HUES48 (cell line): ENCODE measurements at regions not wholly inside any gene's neighbourhood (a gene's known extent, or its start where the extent isn't known, plus 50 kb on each side); places are given as distances from the start of the nearest gene placed in this dataset.
"Not testable (repeated sequence)": the region's sequence is repeated elsewhere in the genome, so short reads cannot be mapped to it uniquely, and the experiment has no call there.

Experiments
- H3K27ac ChIP-seq: one replicate; pipeline ENCODE4 v1.7.0; 2013; ENCODE audit warnings: low read depth, low read length, inconsistent platforms
- H3K27me3 ChIP-seq: 2 replicates; pipeline ENCODE4 v1.6.1; 2013; ENCODE audit warnings: mild to moderate bottlenecking, low read length; ENCODE audit not compliant: control insufficient read depth, insufficient read depth
- H3K36me3 ChIP-seq: 2 replicates; pipeline ENCODE4 v1.6.1; 2013; ENCODE audit warnings: low read length; ENCODE audit not compliant: control insufficient read depth, insufficient read depth
- H3K4me1 ChIP-seq: 2 replicates; pipeline ENCODE4 v1.6.1; 2013; ENCODE audit warnings: mild to moderate bottlenecking, low read length; ENCODE audit not compliant: control insufficient read depth, insufficient read depth
- H3K4me3 ChIP-seq: 2 replicates; pipeline ENCODE4 v1.5.1; 2013; ENCODE audit warnings: mild to moderate bottlenecking, low read depth, low read length
- H3K9ac ChIP-seq: 2 replicates; pipeline ENCODE4 v1.6.1; 2013; ENCODE audit warnings: mild to moderate bottlenecking, low read depth, low read length, moderate library complexity
- H3K9me3 ChIP-seq: 2 replicates; pipeline ENCODE4 v1.6.1; 2013; ENCODE audit warnings: low read length; ENCODE audit not compliant: control insufficient read depth, insufficient read depth

DNA sequence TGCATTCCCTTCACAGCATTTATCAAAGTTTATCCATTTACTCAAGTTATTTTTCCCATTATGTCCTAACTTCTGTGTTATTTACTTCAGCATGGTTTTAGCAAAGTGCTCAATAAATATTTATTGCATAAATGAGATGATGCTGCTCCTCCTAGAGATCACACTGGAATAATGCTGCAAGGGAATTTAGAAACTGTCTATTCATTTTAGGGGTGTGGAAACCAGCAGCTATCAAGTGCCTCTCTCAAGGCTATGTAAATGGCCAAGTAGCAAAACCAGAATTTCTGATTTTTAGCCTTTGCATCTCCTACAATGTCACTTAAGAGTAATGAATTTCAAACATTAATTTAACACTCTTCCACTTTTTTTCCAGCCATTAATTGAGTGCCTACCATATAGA, 316.2 kb downstream of the COL12A1 start:
- Histone ChIP-seq H3K9ac (no peak overlapping the region), H3K27me3 (no peaks in the 10 kb centered on the region), H3K4me1 (no peaks in the 10 kb centered on the region), H3K36me3 (no peaks in the 10 kb centered on the region), H3K4me3 (no peak overlapping the region), H3K27ac (no peak overlapping the region), H3K9me3 (no peaks in the 10 kb centered on the region)

DNA sequence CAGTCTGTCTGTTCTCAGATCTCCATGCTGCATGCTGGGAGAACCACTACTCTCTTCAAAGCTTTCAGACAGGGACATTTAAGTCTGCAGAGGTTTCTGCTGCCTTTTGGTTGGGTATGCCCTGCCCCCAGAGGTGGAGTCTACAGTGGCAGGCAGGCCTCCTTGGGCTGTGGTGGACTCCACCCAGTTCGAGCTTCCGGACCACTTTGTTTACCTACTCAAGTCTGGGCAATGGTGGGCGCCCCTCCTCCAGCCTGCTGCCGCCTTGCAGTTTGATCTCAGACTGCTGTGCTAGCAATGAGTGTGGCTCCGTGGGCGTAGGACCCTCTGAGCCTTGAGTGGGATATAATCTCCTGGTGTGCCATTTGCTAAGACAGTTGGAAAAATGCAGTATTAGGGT, 317.1 kb downstream of the COL12A1 start:
- H3K9me3 ChIP-seq = not testable (repeated sequence)

DNA sequence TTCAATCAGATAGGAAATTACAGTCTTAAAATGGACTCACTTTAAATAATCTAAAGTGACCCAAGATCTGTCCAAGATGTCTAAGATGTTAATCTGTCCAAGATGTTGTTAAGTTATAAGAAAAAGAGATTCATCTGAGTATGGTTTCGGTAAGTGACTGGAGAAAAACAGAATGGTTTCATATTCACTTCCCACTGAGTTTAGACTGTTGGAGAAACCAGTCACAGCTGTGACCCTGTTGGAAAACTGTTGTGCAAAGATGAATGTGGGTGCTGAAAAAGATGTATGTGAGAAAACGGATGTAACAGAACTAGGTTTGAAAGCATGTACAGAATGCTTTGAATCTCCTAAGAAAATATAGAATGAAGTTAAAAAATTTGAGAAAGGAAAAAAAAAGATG, 325.9 kb downstream of the COL12A1 start:
- Histone ChIP-seq H3K27ac (no peak overlapping the region), H3K36me3 (no peaks in the 10 kb centered on the region), H3K9me3 (no peaks in the 10 kb centered on the region), H3K4me1 (no peaks in the 10 kb centered on the region), H3K9ac (no peak overlapping the region), H3K27me3 (no peaks in the 10 kb centered on the region), H3K4me3 (no peak overlapping the region)

More for the DNA sequence above, 317.1 kb downstream of the COL12A1 start:
- H3K4me3 ChIP-seq, H3K4me1 ChIP-seq, H3K36me3 ChIP-seq, H3K27me3 ChIP-seq, H3K9ac ChIP-seq, H3K27ac ChIP-seq: not testable (repeated sequence)

DNA sequence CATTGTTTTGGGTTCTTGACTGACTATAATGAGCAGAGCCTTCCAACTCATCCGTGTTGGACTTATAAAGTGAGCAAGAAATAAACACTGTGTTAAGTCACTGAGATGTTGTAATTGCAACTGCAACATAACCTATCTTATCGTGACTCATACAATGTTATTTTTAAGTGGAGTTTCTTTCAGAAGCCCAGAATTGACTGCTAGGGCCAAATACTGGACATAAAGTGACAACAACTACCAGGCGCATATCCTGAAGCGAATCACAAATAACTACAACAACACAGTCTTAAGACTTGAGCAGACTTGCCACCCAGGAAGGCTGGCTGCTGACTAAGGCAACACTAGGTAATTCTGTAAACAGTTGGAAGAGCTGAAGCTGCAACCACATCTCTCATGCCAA, 326.6 kb downstream of the COL12A1 start:
- Histone ChIP-seq H3K9me3 (no peaks in the 10 kb centered on the region), H3K4me3 (no peak overlapping the region), H3K36me3 (no peaks in the 10 kb centered on the region), H3K27ac (no peak overlapping the region), H3K27me3 (no peaks in the 10 kb centered on the region), H3K4me1 (no peaks in the 10 kb centered on the region), H3K9ac (no peak overlapping the region)

DNA sequence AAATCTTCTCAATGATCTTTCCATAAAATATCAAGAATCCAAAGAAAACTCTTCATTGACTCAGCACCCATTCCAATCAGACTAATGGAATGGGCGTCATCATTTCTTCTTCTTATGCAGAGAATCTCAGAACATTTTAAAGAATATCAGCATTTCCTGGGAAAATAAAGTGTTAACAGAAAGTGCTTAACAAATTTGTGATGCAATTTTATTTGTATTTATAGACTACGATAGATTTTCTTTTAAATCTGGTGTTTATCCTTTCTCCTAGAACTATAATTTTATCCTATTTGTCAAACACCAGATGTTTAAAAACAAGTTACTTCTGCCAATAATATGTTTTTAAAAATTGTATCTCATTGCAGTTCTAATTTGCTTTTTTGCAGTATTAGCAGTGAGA, 330.7 kb downstream of the COL12A1 start:
- H3K9ac ChIP-seq = no peak overlapping the region
- no peak overlapping the region for H3K27ac ChIP-seq
- no peaks in the 10 kb centered on the region for H3K4me1 ChIP-seq
- H3K36me3 ChIP-seq = no peaks in the 10 kb centered on the region
- no peaks in the 10 kb centered on the region for H3K27me3 ChIP-seq
- no peaks in the 10 kb centered on the region for H3K9me3 ChIP-seq
- H3K4me3 ChIP-seq = no peak overlapping the region

DNA sequence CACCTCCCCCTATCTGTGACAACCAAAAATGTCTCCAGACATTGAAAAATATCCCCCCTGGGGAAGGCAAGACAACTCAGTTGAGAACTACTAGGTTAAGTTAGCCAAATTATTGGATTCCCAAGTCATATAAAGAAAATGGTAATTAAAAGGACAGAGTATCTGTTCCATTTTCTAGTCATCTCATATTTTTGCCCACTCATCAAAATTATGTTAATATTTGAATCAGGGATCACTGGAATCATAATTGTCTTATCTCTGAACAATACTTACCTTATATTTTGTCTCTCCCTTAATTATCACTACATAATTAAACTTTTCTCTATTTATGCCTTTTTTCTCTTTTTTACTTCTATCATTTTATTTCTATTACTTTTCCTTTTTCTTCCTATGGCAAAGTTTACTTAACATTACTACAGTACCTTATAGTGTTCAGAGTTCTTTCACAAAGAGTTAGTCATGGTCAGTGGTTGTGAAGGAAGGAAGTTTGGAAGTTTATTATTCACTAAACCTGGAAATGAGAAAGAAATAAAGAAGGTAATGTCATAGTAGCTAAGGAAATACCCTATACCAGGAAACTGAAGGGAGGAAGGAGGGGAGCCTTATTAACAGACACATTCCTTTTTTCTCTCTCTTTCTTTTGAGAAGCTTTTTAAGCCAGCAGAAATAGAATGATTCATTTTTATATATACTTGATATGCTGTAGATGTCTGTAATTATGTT, 332.9 kb downstream of the COL12A1 start:
- Histone ChIP-seq H3K36me3 (no peaks in the 10 kb centered on the region), H3K9ac (no peak overlapping the region), H3K27me3 (no peaks in the 10 kb centered on the region), H3K4me3 (no peak overlapping the region), H3K27ac (no peak overlapping the region), H3K9me3 (0 out of 2 replicates have a peak, but pooled peaks cover 4% of the 10 kb centered on the region), H3K4me1 (no peaks in the 10 kb centered on the region)

DNA sequence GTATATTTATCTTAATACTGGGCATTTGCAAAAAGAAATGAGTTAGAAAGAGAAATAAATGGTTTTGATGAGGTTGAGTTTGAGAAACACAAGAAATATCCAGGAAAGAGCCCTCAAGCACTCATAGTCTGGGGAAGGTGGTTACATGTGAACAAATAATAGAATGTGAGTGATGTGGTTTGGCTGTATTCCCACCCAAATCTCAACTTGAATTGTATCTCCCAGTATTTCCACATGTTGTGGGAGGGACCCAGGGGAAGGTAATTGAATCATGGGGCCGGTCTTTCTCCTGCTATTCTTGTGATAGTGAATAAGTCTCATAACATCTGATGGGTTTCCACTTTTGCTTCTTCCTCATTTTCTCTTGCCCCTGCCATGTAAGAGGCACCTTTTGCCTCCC, 334.1 kb downstream of the COL12A1 start:
- Histone ChIP-seq H3K27me3 (no peaks in the 10 kb centered on the region), H3K36me3 (no peaks in the 10 kb centered on the region), H3K27ac (no peak overlapping the region), H3K9ac (no peak overlapping the region), H3K9me3 (0 out of 2 replicates have a peak, but pooled peaks cover 4% of the 10 kb centered on the region), H3K4me1 (no peaks in the 10 kb centered on the region), H3K4me3 (no peak overlapping the region)

DNA sequence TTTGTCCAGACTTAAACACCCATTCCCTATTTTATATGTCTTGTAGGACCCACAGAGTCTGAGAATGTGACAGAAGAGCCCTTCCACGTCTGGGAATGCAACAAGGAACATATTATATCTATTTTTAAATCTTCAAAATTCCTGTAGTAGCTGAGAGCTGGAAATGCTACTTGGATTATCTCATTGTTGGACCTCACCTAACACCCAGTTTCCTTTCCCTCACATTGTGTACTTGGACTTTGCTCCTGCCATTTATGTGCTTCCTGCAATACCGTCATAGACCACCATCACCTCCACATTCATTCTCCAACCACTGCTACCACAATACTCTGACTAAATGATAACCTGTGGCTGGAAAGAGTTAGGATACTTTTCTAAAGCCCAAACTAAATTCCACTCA, 335.4 kb downstream of the COL12A1 start:
- H3K27me3 ChIP-seq = no peaks in the 10 kb centered on the region
- no peak overlapping the region for H3K4me3 ChIP-seq
- 0 out of 2 replicates have a peak, but pooled peaks cover 4% of the 10 kb centered on the region for H3K9me3 ChIP-seq
- no peaks in the 10 kb centered on the region for H3K4me1 ChIP-seq
- no peak overlapping the region for H3K9ac ChIP-seq
- H3K36me3 ChIP-seq = no peaks in the 10 kb centered on the region
- H3K27ac ChIP-seq = no peak overlapping the region

DNA sequence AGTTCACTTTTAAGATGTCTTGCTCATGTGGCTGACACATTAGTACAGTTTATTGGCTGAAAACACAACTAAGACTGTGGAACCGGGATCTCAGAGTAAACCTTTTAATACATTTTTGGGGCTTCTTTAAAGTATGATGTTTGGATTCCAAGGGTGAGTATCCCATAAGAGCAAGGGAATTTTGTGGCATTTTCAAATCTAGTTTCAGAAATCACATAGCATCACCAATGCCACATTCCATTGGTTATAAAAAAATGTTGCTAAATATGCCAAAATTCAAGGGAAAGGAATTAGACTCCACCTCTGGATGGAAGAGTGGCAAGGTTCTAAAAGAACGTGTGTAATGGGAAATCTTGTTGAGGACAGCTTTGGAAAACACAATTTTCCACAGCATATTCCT, 338.6 kb downstream of the COL12A1 start:
- Histone ChIP-seq H3K4me3 (no peak overlapping the region), H3K36me3 (no peaks in the 10 kb centered on the region), H3K4me1 (no peaks in the 10 kb centered on the region), H3K27ac (no peak overlapping the region), H3K9ac (no peak overlapping the region), H3K27me3 (no peaks in the 10 kb centered on the region), H3K9me3 (0 out of 2 replicates have a peak, but pooled peaks cover 4% of the 10 kb centered on the region)

DNA sequence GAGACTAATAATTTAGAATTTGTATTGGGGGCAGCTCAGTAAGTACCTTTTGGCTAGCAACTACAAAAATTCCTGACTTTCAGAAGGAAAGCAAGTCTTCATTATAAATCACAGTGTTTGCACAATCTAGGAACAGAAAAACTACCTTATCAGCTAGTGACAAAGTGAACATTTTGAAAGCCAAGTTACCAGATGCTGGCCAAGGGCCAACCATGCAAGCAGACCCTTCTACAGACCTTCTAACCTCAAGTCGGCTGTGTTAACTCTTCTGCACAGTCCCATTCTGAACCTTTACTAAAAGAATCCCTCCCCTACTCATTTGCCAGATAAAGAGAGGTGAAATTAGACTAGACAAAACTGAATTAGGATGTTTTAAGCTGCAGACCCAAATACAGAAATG, 341.9 kb downstream of the COL12A1 start:
- Histone ChIP-seq H3K27ac (no peak overlapping the region), H3K4me1 (no peaks in the 10 kb centered on the region), H3K4me3 (no peak overlapping the region), H3K9ac (no peak overlapping the region), H3K27me3 (no peaks in the 10 kb centered on the region), H3K9me3 (0 out of 2 replicates have a peak, but pooled peaks cover 4% of the 10 kb centered on the region), H3K36me3 (no peaks in the 10 kb centered on the region)

DNA sequence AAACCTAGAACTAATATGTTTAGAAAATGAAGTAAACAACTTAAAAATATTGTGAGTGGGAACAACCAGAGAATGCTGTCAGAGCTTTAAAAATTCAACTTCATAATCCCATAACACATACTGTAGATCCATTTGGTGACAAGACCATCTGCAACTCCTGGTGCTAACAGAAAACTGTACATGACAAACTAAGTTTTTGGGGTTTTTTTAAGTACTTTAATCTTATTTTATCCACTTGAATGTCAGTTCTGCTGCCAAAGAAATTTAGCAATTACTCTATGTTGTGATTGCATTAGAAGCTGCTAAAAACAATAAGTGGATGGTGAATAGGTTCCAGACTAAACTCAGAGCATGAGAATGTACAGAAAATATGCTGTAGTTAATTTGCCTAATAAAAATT, 345.4 kb downstream of the COL12A1 start:
- no peak overlapping the region for H3K9ac ChIP-seq
- no peaks in the 10 kb centered on the region for H3K36me3 ChIP-seq
- no peak overlapping the region for H3K4me3 ChIP-seq
- no peak overlapping the region for H3K27ac ChIP-seq
- H3K27me3 ChIP-seq = no peaks in the 10 kb centered on the region
- no peaks in the 10 kb centered on the region for H3K9me3 ChIP-seq
- H3K4me1 ChIP-seq = no peaks in the 10 kb centered on the region
